Suprapubic skin (tissue), 4 donors: ENCODE measurements at regions not wholly inside any gene's neighbourhood (a gene's known extent, or its start where the extent isn't known, plus 50 kb on each side); places are given as distances from the start of the nearest gene placed in this dataset.
"Not testable (repeated sequence)": the region's sequence is repeated elsewhere in the genome, so short reads cannot be mapped to it uniquely, and the experiment has no call there.

Experiments
- DNase-seq, 2 donors: peaks; one replicate each; pipeline ENCODE4 v3.0.0-alpha.2; 2019; ENCODE audit warnings: low spot score in 2 of 2
- H3K27ac ChIP-seq: fragments of 200-600 bp; sonication (generic); one replicate; pipeline ENCODE4 v1.5.1; 2019
- H3K27me3 ChIP-seq: fragments of 200-600 bp; sonication (generic); one replicate; pipeline ENCODE4 v1.5.1; 2019
- H3K36me3 ChIP-seq: fragments of 200-600 bp; sonication (generic); one replicate; pipeline ENCODE4 v1.5.1; 2019
- H3K4me1 ChIP-seq: fragments of 200-600 bp; sonication (generic); one replicate; pipeline ENCODE4 v1.5.1; 2019
- H3K4me3 ChIP-seq: fragments of 200-600 bp; sonication (generic); one replicate; pipeline ENCODE4 v1.5.1; 2019; ENCODE audit warnings: mild to moderate bottlenecking
- H3K9me3 ChIP-seq: fragments of 200-600 bp; sonication (generic); one replicate; pipeline ENCODE4 v1.5.1; 2019
- CTCF ChIP-seq, 2 donors: fragments of 200-600 bp in 1 of 2; fragments of 450-650 bp in 1 of 2; sonication (generic) in 1 of 2; IDR thresholded peaks; one replicate each; pipeline ENCODE4 v1.5.1; 2016 to 2019; ENCODE audit warnings: antibody characterized with exemption in 2 of 2, mild to moderate bottlenecking in 1 of 2, moderate library complexity in 1 of 2
- EP300 ChIP-seq: sonication (generic); formaldehyde crosslinking; IDR thresholded peaks from one replicate; pipeline ENCODE4 v1.6.1; 2017; ENCODE audit warnings: antibody characterized with exemption
- POLR2A ChIP-seq, 2 donors: fragments of 450-650 bp; IDR thresholded peaks; one replicate each; pipeline ENCODE4 v1.6.1; 2017; ENCODE audit warnings: antibody characterized with exemption in 2 of 2, mild to moderate bottlenecking in 2 of 2, moderate library complexity in 2 of 2
- POLR2AphosphoS5 ChIP-seq, 3 donors: sonication (generic); formaldehyde crosslinking; IDR thresholded peaks; one replicate each; pipeline ENCODE4 v1.6.1; 2017; ENCODE audit warnings: antibody characterized with exemption in 3 of 3
- WGBS: methylation state at CpG from one replicate; pipeline ENCODE4 v1.1.5; 2018; 5-methylcytosine and 5-hydroxymethylcytosine counted together

- Histone ChIP-seq H3K4me3 (peak overlapping the region; percentile 65), H3K27ac (peak overlapping the region; percentile 95), H3K4me1 (peaks cover 46% of the 10 kb centered on the region)
- 5% methylated on average over 20 of the region's 101 CpGs for WGBS
- H3K9me3 ChIP-seq, H3K27me3 ChIP-seq, H3K36me3 ChIP-seq: not testable (repeated sequence)
- DNase-seq: peak; percentile 98 to 99
- peak in 1 of 2 donors; percentile 82 for TF ChIP-seq POLR2A (IDR thresholded peaks at IDR 0.05)
- TF ChIP-seq POLR2AphosphoS5 (IDR thresholded peaks at IDR 0.05): peak in 1 of 3 donors; percentile 39
Observed at GRCh38 chr16:21520134-21521047, 79.0 kb upstream of the METTL9 start.

- WGBS: 72% methylated on average over 8 of the region's 8 CpGs
- H3K4me3 ChIP-seq, DNase-seq, H3K27me3 ChIP-seq, H3K36me3 ChIP-seq, H3K9me3 ChIP-seq: not testable (repeated sequence)
- Histone ChIP-seq H3K4me1 (peaks cover 41% of the 10 kb centered on the region), H3K27ac (peak overlapping the region; percentile 95)
Observed at GRCh38 chr16:21521048-21521389, 78.4 kb upstream of the METTL9 start.

GRCh38 chr16:21521390-21522143, 77.8 kb upstream of the METTL9 start:
- H3K9me3 ChIP-seq, H3K27me3 ChIP-seq, H3K36me3 ChIP-seq, H3K4me3 ChIP-seq: not testable (repeated sequence)
- peak; percentile 81 to 85 for DNase-seq
- Histone ChIP-seq H3K4me1 (peaks cover 36% of the 10 kb centered on the region), H3K27ac (peak overlapping the region; percentile 95)
- WGBS: 41% methylated on average over 5 of the region's 24 CpGs

- not testable (repeated sequence) for H3K36me3 ChIP-seq, H3K27ac ChIP-seq, DNase-seq, H3K27me3 ChIP-seq, H3K4me3 ChIP-seq, H3K9me3 ChIP-seq
- peaks cover 27% of the 10 kb centered on the region for H3K4me1 ChIP-seq
- WGBS: 93% methylated on average over 18 of the region's 20 CpGs
Observed at GRCh38 chr16:21522846-21523245, 76.5 kb upstream of the METTL9 start.

GRCh38 chr16:21523411-21524067, 75.8 kb upstream of the METTL9 start:
- H3K36me3 ChIP-seq: no peaks in the 10 kb centered on the region
- H3K4me1 ChIP-seq: peaks cover 21% of the 10 kb centered on the region
- DNase-seq: no peak
- no peaks in the 10 kb centered on the region for H3K27me3 ChIP-seq
- H3K9me3 ChIP-seq: no peaks in the 10 kb centered on the region
- H3K4me3 ChIP-seq: no peak overlapping the region
- WGBS: 95% methylated on average over 10 of the region's 17 CpGs
- no peak overlapping the region for H3K27ac ChIP-seq
- no peak for TF ChIP-seq POLR2A (IDR thresholded peaks at IDR 0.05)
- no peak for TF ChIP-seq POLR2AphosphoS5 (IDR thresholded peaks at IDR 0.05)
- no peak for TF ChIP-seq EP300
- TF ChIP-seq CTCF (IDR thresholded peaks at IDR 0.05): no peak

- Histone ChIP-seq H3K4me1 (peaks cover 15% of the 10 kb centered on the region), H3K9me3 (no peaks in the 10 kb centered on the region), H3K4me3 (no peak overlapping the region), H3K36me3 (no peaks in the 10 kb centered on the region), H3K27ac (no peak overlapping the region), H3K27me3 (no peaks in the 10 kb centered on the region)
- DNase-seq: no peak
- TF ChIP-seq POLR2A (IDR thresholded peaks at IDR 0.05) (no peak), EP300 (no peak), CTCF (IDR thresholded peaks at IDR 0.05) (no peak), POLR2AphosphoS5 (IDR thresholded peaks at IDR 0.05) (no peak)
- WGBS: 95% methylated on average over 7 of the region's 9 CpGs
Observed at GRCh38 chr16:21524068-21524751, 75.2 kb upstream of the METTL9 start.

GRCh38 chr16:21524752-21525028, 74.7 kb upstream of the METTL9 start:
- 100% methylated on average over 1 of the region's 1 CpG for WGBS

GRCh38 chr16:21525029-21525895, 74.1 kb upstream of the METTL9 start:
- 58% methylated on average over 14 of the region's 14 CpGs for WGBS
- not testable (repeated sequence) for H3K36me3 ChIP-seq, DNase-seq, H3K27ac ChIP-seq, H3K9me3 ChIP-seq, H3K4me3 ChIP-seq, H3K27me3 ChIP-seq
- H3K4me1 ChIP-seq: peaks cover 15% of the 10 kb centered on the region

More at GRCh38 chr16:21524752-21525028, 74.7 kb upstream of the METTL9 start:
- peaks cover 15% of the 10 kb centered on the region for H3K4me1 ChIP-seq
- not testable (repeated sequence) for H3K27ac ChIP-seq, H3K4me3 ChIP-seq, H3K27me3 ChIP-seq, H3K36me3 ChIP-seq, DNase-seq, H3K9me3 ChIP-seq

- WGBS: 74% methylated on average over 21 of the region's 21 CpGs
Observed at GRCh38 chr16:21525956-21526922, 73.1 kb upstream of the METTL9 start.

More at GRCh38 chr16:21525956-21526922, 73.1 kb upstream of the METTL9 start:
- not testable (repeated sequence) for H3K9me3 ChIP-seq, H3K4me3 ChIP-seq, H3K27ac ChIP-seq, H3K4me1 ChIP-seq, H3K36me3 ChIP-seq, H3K27me3 ChIP-seq, DNase-seq
